ENCODE measurements at regions not wholly inside any gene's neighbourhood (a gene's known extent, or its start where the extent isn't known, plus 50 kb on each side); places are given as distances from the start of the nearest gene placed in this dataset.

GRCh38 chr15:81660976-81661375 lies 287.0 kb upstream of the TMC3 start:
- in situ Hi-C loops (cut with MboI; ENCODE audit: low pct_ligation_motif_present in 1 of 4, low pct_unique_long_range_greater_than_20kb in 1 of 4, low sequenced_read_pairs in 3 of 4) = no loop called here
- Histone ChIP-seq H3K36me3 (no peaks in the 10 kb centered on the region), H3K27me3 (no peaks in the 10 kb centered on the region)

DNA sequence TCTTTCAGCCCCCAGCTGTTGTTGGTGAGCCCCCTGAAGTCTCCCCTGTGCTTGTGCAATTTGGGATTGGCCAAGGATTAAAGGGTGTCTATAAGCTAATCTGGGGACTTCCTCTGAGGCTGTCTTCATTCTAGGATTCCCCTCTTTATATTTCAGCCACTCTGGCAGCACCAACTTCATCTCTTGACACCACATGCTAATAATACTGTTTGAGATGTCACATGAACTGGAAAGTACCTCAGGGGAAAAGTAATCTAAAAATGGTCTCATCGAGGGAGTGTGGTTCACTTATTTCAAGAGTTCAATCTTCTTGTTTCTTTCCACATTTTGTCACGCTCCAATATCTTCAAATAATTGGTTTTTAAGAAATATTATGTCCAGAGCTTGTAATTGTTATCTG lies 279.2 kb upstream of the TMC3 start:
- H3K4me1 ChIP-seq = no peaks in the 10 kb centered on the region
- H3K9me3 ChIP-seq = no peaks in the 10 kb centered on the region
- intact Hi-C loops (cut with DNase I; ENCODE audit: low total_unique reads) = no loop called here
- 59 to 60% methylated on average over 1 to 2 of the region's 2 CpGs for WGBS, 2 donors (ENCODE audit: low coverage in 1 of 2)
- DNase-seq = no peak
- no peak overlapping the region for H3K4me3 ChIP-seq
- no peak for TF ChIP-seq CTCF (IDR thresholded peaks at IDR 0.05)
- no peak for TF ChIP-seq POLR2A (IDR thresholded peaks at IDR 0.05)
- TF ChIP-seq POLR2AphosphoS5 (IDR thresholded peaks at IDR 0.05) = no peak
- TF ChIP-seq EP300 (IDR thresholded peaks at IDR 0.05; ENCODE audit: low read depth) = no peak
- in situ Hi-C loops (cut with MboI; ENCODE audit: low pct_ligation_motif_present in 1 of 4, low pct_unique_long_range_greater_than_20kb in 1 of 4, low sequenced_read_pairs in 3 of 4) = no loop called here
- H3K36me3 ChIP-seq = no peaks in the 10 kb centered on the region
- no peaks in the 10 kb centered on the region for H3K27me3 ChIP-seq
- no peak overlapping the region for H3K27ac ChIP-seq

More at GRCh38 chr15:81660976-81661375, 287.0 kb upstream of the TMC3 start:
- H3K9me3 ChIP-seq = no peaks in the 10 kb centered on the region
- intact Hi-C loops (cut with DNase I; ENCODE audit: low total_unique reads) = no loop called here
- no peak overlapping the region for H3K4me3 ChIP-seq
- H3K4me1 ChIP-seq = no peaks in the 10 kb centered on the region
- 66 to 76% methylated on average over 5 of the region's 5 CpGs for WGBS, 2 donors (ENCODE audit: low coverage in 1 of 2)
- no peak for DNase-seq
- no peak for TF ChIP-seq EP300 (IDR thresholded peaks at IDR 0.05; ENCODE audit: low read depth)
- TF ChIP-seq POLR2AphosphoS5 (IDR thresholded peaks at IDR 0.05) = no peak
- no peak for TF ChIP-seq CTCF (IDR thresholded peaks at IDR 0.05)
- H3K27ac ChIP-seq = no peak overlapping the region

GRCh38 chr15:81645470-81645869 lies 271.5 kb upstream of the TMC3 start:
- Histone ChIP-seq H3K27ac (no peak overlapping the region), H3K4me3 (no peak overlapping the region), H3K27me3 (no peaks in the 10 kb centered on the region), H3K36me3 (no peaks in the 10 kb centered on the region), H3K4me1 (no peaks in the 10 kb centered on the region), H3K9me3 (no peaks in the 10 kb centered on the region)
- intact Hi-C loops (cut with DNase I; ENCODE audit: low total_unique reads) (no loop called here), in situ Hi-C loops (cut with MboI; ENCODE audit: low pct_ligation_motif_present in 1 of 4, low pct_unique_long_range_greater_than_20kb in 1 of 4, low sequenced_read_pairs in 3 of 4) (no loop called here)
- DNase-seq = no peak
- WGBS, 2 donors (ENCODE audit: low coverage in 1 of 2) = 59 to 83% methylated on average over 6 to 9 of the region's 9 CpGs
- TF ChIP-seq EP300 (IDR thresholded peaks at IDR 0.05; ENCODE audit: low read depth) = no peak
- no peak for TF ChIP-seq CTCF (IDR thresholded peaks at IDR 0.05)
- TF ChIP-seq POLR2AphosphoS5 (IDR thresholded peaks at IDR 0.05) = no peak
- TF ChIP-seq POLR2A (IDR thresholded peaks at IDR 0.05) = no peak

DNA sequence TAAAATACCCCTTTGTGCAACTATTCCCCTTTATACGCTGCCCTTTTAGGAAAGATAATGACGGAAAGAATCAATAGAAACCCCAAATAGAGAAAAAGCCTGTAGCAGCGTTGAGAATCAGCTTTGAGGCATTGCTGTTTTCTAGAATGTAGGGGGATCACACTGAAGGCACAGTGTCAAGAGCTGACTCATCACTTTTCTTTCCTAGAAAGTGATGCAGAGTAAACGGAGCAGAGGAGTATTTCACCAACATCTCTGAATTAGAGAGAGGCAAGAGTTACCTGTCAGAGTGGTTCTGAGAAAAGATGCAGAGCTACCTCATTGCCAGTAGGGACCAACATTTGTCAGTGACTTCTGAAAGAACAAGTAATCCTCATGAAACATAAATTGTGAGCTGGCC lies 269.8 kb upstream of the TMC3 start:
- no peak for DNase-seq
- no peaks in the 10 kb centered on the region for H3K4me1 ChIP-seq

More for the DNA sequence above, 269.8 kb upstream of the TMC3 start:
- TF ChIP-seq EP300 (IDR thresholded peaks at IDR 0.05; ENCODE audit: low read depth) = no peak
- no peak for TF ChIP-seq POLR2AphosphoS5 (IDR thresholded peaks at IDR 0.05)
- no peak for TF ChIP-seq POLR2A (IDR thresholded peaks at IDR 0.05)
- TF ChIP-seq CTCF (IDR thresholded peaks at IDR 0.05) = no peak
- Histone ChIP-seq H3K4me3 (no peak overlapping the region), H3K36me3 (no peaks in the 10 kb centered on the region), H3K9me3 (no peaks in the 10 kb centered on the region), H3K27ac (no peak overlapping the region), H3K27me3 (no peaks in the 10 kb centered on the region)
- intact Hi-C loops (cut with DNase I; ENCODE audit: low total_unique reads) = no loop called here
- WGBS, 2 donors (ENCODE audit: low coverage in 1 of 2) = 76 to 88% methylated on average over 4 of the region's 4 CpGs
- in situ Hi-C loops (cut with MboI; ENCODE audit: low pct_ligation_motif_present in 1 of 4, low pct_unique_long_range_greater_than_20kb in 1 of 4, low sequenced_read_pairs in 3 of 4) = no loop called here

Measured in transverse colon (tissue), 4 donors.